ENCODE measurements at regions not wholly inside any gene's neighbourhood (a gene's known extent, or its start where the extent isn't known, plus 50 kb on each side); places are given as distances from the start of the nearest gene placed in this dataset.
A peak's percentile ranks its signal among the peaks of the same experiment; 100 is the strongest.

DNA sequence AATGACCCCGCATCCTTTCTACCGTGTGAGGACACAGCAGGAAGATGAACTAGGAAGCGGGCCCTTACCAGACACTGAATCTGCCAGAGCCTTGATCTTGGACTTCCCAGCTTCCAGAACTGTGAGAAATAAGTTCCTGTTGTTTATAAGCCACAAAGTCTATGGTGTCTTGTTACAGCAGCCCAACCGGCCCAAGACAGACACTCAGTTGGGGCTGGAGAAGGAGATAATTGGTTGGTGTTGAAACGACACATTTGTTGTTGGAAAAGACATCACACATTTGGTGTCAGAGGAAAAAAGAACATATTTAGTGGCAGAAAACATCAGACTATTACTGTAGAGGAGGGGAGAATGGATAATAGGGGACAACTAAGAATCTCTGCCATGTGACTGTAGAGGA, 122.3 kb upstream of the SEC14L1 start:
- H3K4me3 ChIP-seq (replicated peaks; ENCODE audit: insufficient read depth, low read length): no peak overlapping the region
- TF ChIP-seq, protein P1, sequence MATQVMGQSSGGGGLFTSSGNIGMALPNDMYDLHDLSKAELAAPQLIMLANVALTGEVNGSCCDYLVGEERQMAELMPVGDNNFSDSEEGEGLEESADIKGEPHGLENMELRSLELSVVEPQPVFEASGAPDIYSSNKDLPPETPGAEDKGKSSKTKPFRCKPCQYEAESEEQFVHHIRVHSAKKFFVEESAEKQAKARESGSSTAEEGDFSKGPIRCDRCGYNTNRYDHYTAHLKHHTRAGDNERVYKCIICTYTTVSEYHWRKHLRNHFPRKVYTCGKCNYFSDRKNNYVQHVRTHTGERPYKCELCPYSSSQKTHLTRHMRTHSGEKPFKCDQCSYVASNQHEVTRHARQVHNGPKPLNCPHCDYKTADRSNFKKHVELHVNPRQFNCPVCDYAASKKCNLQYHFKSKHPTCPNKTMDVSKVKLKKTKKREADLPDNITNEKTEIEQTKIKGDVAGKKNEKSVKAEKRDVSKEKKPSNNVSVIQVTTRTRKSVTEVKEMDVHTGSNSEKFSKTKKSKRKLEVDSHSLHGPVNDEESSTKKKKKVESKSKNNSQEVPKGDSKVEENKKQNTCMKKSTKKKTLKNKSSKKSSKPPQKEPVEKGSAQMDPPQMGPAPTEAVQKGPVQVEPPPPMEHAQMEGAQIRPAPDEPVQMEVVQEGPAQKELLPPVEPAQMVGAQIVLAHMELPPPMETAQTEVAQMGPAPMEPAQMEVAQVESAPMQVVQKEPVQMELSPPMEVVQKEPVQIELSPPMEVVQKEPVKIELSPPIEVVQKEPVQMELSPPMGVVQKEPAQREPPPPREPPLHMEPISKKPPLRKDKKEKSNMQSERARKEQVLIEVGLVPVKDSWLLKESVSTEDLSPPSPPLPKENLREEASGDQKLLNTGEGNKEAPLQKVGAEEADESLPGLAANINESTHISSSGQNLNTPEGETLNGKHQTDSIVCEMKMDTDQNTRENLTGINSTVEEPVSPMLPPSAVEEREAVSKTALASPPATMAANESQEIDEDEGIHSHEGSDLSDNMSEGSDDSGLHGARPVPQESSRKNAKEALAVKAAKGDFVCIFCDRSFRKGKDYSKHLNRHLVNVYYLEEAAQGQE (IDR thresholded peaks at IDR 0.05; ENCODE audit: insufficient replicate concordance, low read depth): no peak
- TF ChIP-seq, protein P2, sequence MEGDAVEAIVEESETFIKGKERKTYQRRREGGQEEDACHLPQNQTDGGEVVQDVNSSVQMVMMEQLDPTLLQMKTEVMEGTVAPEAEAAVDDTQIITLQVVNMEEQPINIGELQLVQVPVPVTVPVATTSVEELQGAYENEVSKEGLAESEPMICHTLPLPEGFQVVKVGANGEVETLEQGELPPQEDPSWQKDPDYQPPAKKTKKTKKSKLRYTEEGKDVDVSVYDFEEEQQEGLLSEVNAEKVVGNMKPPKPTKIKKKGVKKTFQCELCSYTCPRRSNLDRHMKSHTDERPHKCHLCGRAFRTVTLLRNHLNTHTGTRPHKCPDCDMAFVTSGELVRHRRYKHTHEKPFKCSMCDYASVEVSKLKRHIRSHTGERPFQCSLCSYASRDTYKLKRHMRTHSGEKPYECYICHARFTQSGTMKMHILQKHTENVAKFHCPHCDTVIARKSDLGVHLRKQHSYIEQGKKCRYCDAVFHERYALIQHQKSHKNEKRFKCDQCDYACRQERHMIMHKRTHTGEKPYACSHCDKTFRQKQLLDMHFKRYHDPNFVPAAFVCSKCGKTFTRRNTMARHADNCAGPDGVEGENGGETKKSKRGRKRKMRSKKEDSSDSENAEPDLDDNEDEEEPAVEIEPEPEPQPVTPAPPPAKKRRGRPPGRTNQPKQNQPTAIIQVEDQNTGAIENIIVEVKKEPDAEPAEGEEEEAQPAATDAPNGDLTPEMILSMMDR (IDR thresholded peaks at IDR 0.05; ENCODE audit: insufficient read depth, low read length): no peak
- no peak for TF ChIP-seq SPI1 (IDR thresholded peaks at IDR 0.05; ENCODE audit: borderline replicate concordance, low read depth)
- no peak for TF ChIP-seq POLR2AphosphoS5 (IDR thresholded peaks at IDR 0.05; ENCODE audit: low read depth)
- no peak for TF ChIP-seq GABPA (IDR thresholded peaks at IDR 0.05; ENCODE audit: low read depth)
- no peak for DNase-seq (ENCODE audit: low read depth in 1 of 2, low spot score in 1 of 2)
- peaks cover 5% of the 10 kb centered on the region for H3K27me3 ChIP-seq (ENCODE audit: insufficient read depth, poor library complexity, severe bottlenecking)
- H3K27ac ChIP-seq (replicated peaks): no peak overlapping the region

DNA sequence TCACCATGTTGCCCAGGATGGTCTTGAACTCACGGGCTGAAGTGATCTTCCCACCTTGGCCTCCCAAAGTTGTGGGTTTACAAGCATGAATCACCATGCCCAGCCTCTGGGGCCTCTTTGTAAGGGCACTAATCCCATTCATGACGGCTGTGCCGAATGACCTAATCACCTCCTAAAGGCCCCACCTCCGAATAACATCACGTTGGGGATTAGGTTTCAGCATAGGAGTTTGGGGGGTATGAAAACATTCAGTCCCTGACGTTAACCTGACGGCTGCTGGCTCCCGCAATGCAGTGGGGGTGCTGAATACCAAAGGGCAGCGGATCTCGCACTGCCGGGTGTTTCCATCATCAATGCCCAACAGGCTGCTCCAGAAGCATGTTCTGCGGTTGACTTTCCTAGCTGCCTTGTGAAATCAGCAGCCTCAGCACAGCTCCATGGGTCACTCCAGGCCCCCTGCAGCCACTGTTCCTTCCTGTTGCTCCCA, 120.8 kb upstream of the SEC14L1 start:
- Histone ChIP-seq H3K4me3 (replicated peaks; ENCODE audit: insufficient read depth, low read length) (no peak overlapping the region), H3K27me3 (ENCODE audit: insufficient read depth, poor library complexity, severe bottlenecking) (peaks cover 5% of the 10 kb centered on the region), H3K27ac (replicated peaks) (no peak overlapping the region)
- TF ChIP-seq, protein P2 (IDR thresholded peaks at IDR 0.05; ENCODE audit: insufficient read depth, low read length): no peak
- TF ChIP-seq GABPA (IDR thresholded peaks at IDR 0.05; ENCODE audit: low read depth): no peak
- TF ChIP-seq, protein P1 (IDR thresholded peaks at IDR 0.05; ENCODE audit: insufficient replicate concordance, low read depth): no peak
- TF ChIP-seq POLR2AphosphoS5 (IDR thresholded peaks at IDR 0.05; ENCODE audit: low read depth): no peak
- TF ChIP-seq SPI1 (IDR thresholded peaks at IDR 0.05; ENCODE audit: borderline replicate concordance, low read depth): no peak
- DNase-seq (ENCODE audit: low read depth in 1 of 2, low spot score in 1 of 2): no peak

DNA sequence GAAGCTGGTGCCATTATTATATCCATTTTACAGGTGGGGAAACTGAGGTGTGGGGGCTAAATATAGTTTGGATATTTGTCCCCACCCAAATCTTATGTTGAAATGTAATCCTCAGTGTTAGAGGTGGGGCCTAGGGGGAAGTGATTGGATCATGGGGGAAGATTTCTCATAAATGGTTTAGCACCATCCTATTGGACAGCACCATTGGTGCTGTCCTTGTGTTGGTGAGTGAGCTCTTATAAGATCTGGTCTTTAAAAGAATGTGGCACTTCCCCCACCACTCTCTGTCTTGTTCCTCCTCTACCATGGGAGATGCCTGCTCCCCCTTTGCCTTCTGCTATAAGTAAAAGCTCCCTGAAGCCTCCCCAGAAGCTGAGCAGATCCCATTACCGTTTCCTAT, 119.8 kb upstream of the SEC14L1 start:
- Histone ChIP-seq H3K27ac (replicated peaks) (no peak overlapping the region), H3K4me3 (replicated peaks; ENCODE audit: insufficient read depth, low read length) (no peak overlapping the region), H3K27me3 (ENCODE audit: insufficient read depth, poor library complexity, severe bottlenecking) (peaks cover 5% of the 10 kb centered on the region)
- DNase-seq (ENCODE audit: low read depth in 1 of 2, low spot score in 1 of 2): no peak
- TF ChIP-seq, protein P1 (IDR thresholded peaks at IDR 0.05; ENCODE audit: insufficient replicate concordance, low read depth): peak; percentile 79
- TF ChIP-seq, protein P2 (IDR thresholded peaks at IDR 0.05; ENCODE audit: insufficient read depth, low read length): no peak

All from HL-60 (cell line).